Stimulated activated CD4-positive, alpha-beta T cell treated with anti-CD3 and anti-CD28 coated beads, Interleukin-1b, Interleukin-23, amount 100 ng/mL, for 24 hours (primary cell): ENCODE measurements at regions not wholly inside any gene's neighbourhood (a gene's known extent, or its start where the extent isn't known, plus 50 kb on each side); places are given as distances from the start of the nearest gene placed in this dataset.

ENCODE experiments used
- DNase-seq, 4 experiments: peaks; one replicate each; pipeline ENCODE4 v3.0.0-alpha.2; 2020; ENCODE audit warnings: low read depth in 4 of 4, low spot score in 1 of 4

- no peak for DNase-seq
These were observed 979.4 kb downstream of the GALC start for GRCh38 chr14:87013583-87013982.

GRCh38 chr14:87008965-87009364 is 984.0 kb downstream of the GALC start:
- DNase-seq = no peak

GRCh38 chr14:87005280-87005679 is 987.7 kb downstream of the GALC start:
- no peak for DNase-seq

GRCh38 chr14:87002776-87003175 is 990.2 kb downstream of the GALC start:
- no peak for DNase-seq

- no peak for DNase-seq
These were observed 991.6 kb downstream of the GALC start for GRCh38 chr14:87001333-87001732.

DNA sequence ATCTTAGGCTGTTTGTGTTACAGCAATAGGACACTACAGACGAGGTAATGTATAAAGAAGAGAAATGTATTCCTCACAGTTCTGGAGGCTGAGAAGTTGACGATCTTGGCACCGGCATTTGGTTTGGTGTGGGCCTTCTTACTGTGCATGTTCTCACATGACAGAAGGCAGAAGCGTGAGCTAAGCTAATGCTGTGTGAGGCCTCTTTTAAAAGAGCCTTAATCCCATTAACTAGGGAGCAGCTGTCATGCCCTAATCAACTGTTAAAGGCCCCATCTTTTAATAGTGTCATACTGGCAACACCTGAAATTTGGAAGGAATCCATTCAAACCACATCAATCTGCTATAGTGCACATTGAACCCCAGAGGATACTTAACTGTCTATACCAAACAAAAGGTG is 992.9 kb downstream of the GALC start:
- no peak for DNase-seq

DNA sequence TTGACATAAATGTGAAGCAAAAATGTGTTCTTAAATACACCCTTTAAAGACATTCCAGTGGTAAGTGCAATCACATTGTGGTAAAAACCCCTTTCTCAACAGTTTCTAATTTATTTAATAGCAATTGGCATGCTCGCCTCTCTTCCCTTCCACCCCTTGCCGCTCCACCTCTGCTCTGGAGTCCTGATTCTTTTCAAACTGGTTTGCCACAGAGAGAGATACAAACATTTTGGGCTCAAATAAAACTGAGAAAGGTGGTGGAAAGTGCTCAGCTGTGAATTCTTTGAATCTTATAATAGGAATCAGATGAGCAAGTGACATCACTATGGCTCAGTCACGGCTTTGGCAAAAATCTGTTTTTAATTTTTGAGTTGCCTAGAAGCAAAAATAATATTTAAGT is 993.9 kb downstream of the GALC start:
- no peak for DNase-seq

GRCh38 chr14:86997271-86997670 is 995.7 kb downstream of the GALC start:
- no peak for DNase-seq

- DNase-seq = no peak
These were observed 1002.6 kb downstream of the GALC start for GRCh38 chr14:86990396-86990795.

DNA sequence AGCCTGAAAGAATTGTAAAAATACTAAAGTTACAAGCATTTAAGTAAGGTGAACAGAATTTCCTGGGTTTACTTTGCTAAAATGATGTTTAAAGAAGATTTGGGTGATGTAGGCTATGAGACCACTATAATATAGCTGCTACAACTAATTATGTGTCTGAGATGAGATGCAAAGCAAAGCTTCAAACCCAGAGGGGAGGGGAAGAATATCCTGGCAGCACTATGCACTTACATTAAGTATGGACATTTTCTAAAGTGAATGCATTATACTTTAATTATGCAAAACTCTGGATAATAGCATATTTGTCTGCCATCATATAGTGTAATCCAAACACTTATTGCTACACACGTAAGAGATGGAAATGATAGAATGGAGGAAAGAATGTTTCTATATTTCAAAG is 1003.7 kb downstream of the GALC start:
- no peak for DNase-seq

DNA sequence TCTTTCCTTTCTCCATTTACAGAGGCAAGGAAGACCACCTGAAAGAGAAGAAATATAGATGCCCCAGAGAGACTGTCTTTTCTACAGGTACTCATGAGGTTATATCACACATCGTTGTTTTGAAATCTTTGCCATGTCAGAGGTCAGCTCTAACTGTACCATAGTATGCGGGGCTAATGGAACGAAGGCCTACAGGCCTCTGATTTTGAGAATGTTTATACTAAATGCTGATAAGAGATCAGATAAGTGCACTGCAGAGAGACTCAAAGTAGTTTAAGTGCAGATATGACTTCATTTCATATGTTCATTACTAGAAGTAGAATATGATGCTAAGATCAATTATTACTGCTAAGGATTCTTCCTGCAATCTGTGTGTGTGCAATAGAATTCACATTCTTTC is 1005.0 kb downstream of the GALC start:
- DNase-seq = no peak

- DNase-seq = no peak
These were observed 1019.8 kb downstream of the GALC start for GRCh38 chr14:86973177-86973576.

- DNase-seq = no peak
These were observed 1021.7 kb downstream of the GALC start for GRCh38 chr14:86971292-86971691.

GRCh38 chr14:86961106-86961716 is 1031.8 kb downstream of the GALC start:
- no peak for DNase-seq

GRCh38 chr14:86955771-86956354 is 1037.1 kb downstream of the GALC start:
- DNase-seq = no peak

DNA sequence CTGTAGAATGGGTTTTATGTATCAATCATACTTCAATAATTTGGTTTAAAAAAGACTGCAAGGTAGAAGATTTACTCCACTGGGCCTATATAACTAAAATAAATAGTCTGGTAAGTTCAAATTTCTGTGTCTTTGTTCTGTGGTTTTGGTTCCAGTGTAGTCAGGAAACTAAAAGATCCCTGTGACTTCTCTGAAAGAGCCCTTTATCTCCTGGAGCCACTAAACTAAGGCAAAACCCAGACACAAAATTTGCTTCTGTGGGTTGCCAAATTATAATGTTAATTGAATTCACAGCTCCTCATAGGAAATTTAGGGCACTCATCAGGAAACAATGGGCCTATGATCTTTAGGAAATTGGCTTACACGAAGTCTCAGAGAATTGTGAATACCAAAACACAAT is 1038.4 kb downstream of the GALC start:
- no peak for DNase-seq

- DNase-seq = no peak
These were observed 1046.5 kb downstream of the GALC start for GRCh38 chr14:86946446-86946845.

- DNase-seq = no peak
These were observed 1048.5 kb downstream of the GALC start for GRCh38 chr14:86944434-86944833.

DNA sequence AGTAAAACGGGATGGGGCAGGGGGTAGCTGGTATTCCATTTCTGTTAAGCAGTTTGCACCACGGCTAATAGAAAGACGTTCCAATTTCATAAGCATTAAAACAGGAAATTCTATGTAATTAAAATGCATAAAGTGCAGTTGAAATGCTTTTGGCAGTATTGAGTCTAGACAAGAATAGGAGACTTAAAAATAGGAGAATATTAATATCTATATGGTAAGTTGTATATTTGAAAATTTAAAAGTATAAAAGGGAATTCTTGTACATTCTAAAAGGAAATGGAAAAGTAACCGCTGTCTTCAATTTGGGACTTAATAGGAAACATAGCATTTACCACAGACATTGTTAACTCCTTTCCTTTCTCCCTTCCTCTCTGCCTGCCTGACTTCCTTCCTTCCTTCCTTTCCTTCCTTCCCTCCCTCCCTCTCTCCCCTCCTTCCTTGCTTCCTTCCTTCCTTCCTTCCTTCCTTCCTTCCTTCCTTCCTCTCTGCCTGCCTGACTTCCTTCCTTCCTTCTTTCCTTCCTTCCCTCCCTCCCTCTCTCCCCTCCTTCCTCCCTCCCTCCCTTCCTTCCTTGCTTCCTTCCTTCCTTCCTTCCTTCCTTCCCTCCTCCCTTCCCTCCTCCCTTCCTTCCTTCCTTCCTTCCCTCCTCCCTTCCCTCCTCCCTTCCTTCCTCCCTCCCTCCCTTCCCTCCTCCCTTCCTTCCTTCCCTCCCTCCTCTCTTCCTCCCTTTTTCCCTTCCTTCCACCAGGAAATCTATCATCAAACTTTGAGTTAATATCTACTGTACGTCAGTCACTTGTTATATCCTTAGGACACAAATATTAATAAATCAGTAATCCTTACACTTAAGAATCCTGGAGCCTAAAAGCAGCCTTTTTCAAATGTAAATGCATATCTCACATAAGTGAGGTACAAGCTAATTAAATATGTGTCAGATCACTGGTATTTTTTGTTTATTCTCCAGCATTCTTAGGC is 1049.3 kb downstream of the GALC start:
- DNase-seq = no peak

GRCh38 chr14:86942936-86943335 is 1050.0 kb downstream of the GALC start:
- no peak for DNase-seq

GRCh38 chr14:86940106-86940505 is 1052.9 kb downstream of the GALC start:
- no peak for DNase-seq

GRCh38 chr14:86938320-86938719 is 1054.7 kb downstream of the GALC start:
- DNase-seq = no peak
